ENCODE measurements at regions not wholly inside any gene's neighbourhood (a gene's known extent, or its start where the extent isn't known, plus 50 kb on each side); places are given as distances from the start of the nearest gene placed in this dataset.

DNA sequence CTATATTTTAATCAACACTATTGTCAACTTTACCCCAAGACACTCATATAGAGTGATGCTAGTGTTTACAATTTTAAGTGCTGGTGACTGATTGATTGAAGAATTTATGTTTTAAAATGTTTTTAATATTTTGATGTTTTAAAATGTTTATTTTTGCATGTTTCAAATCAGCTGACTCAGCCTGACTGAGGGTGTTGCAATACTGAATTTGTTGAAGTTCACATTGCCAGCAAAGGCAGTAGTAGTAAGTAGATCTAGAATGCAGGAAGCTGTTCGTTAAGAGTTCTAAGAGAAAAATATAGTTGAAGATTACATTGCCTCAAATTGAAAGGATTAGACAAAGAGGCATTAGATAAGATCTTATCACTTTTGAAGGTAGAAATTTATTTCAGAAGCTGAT is 977.6 kb downstream of the IGSF11 start:
- Histone ChIP-seq H2BK5ac (ENCODE audit: low read depth, low read length) (no peak overlapping the region), H3K4me3 (ENCODE audit: extremely low read depth in 1 of 4, insufficient read depth in 2 of 4, low read depth in 3 of 4, low read length in 4 of 4) (no peak overlapping the region), H2BK20ac (ENCODE audit: low read length) (no peak overlapping the region), H3K27ac (ENCODE audit: low read depth, low read length) (no peak overlapping the region), H4K91ac (replicated peaks; ENCODE audit: insufficient read length, low read length) (no peak overlapping the region), H4K8ac (ENCODE audit: extremely low read depth, insufficient read depth, low read length) (no peak overlapping the region), H3K4ac (replicated peaks; ENCODE audit: insufficient read length, low read depth, low read length) (no peak overlapping the region), H2BK15ac (ENCODE audit: low read length) (no peak overlapping the region), H3K14ac (ENCODE audit: insufficient read length) (no peak overlapping the region), H3K79me1 (ENCODE audit: low read depth, low read length) (no peaks in the 10 kb centered on the region), H2BK12ac (ENCODE audit: low read depth, low read length) (no peak overlapping the region), H3K23ac (ENCODE audit: insufficient read length) (no peak overlapping the region), H3K9ac (replicated peaks in 1 of 4; ENCODE audit: extremely low read depth in 1 of 4, low read depth in 3 of 4, low read length in 3 of 4) (no peak overlapping the region), H3K36me3 (ENCODE audit: control insufficient read depth in 2 of 4, insufficient read depth in 4 of 4, low read length in 3 of 4) (no peaks in the 10 kb centered on the region), H3K27me3 (replicated peaks in 1 of 4; ENCODE audit: control insufficient read depth in 3 of 4, extremely low read depth in 1 of 4, insufficient read depth in 3 of 4, low read length in 3 of 4) (no peaks in the 10 kb centered on the region), H3K18ac (ENCODE audit: extremely low read depth, low read length) (no peak overlapping the region), H3K4me1 (replicated peaks in 1 of 4; ENCODE audit: control insufficient read depth in 3 of 4, insufficient read depth in 4 of 4, low read length in 3 of 4) (no peaks in the 10 kb centered on the region), H2AFZ (ENCODE audit: low read length) (no peak overlapping the region), H3K23me2 (ENCODE audit: low read depth, low read length) (no peaks in the 10 kb centered on the region), H3K79me2 (ENCODE audit: control insufficient read depth in 1 of 2, insufficient read depth in 2 of 2, low read length in 2 of 2) (no peaks in the 10 kb centered on the region), H3K4me2 (ENCODE audit: insufficient read depth in 1 of 2, low read depth in 2 of 2, low read length in 2 of 2) (no peak overlapping the region), H3K9me3 (ENCODE audit: insufficient read depth in 2 of 2, low read depth in 1 of 2, low read length in 1 of 2) (no peaks in the 10 kb centered on the region), H2AK5ac (ENCODE audit: low read depth, low read length) (no peak overlapping the region), H4K20me1 (replicated peaks in 1 of 2; ENCODE audit: control insufficient read depth in 1 of 2, insufficient read depth in 2 of 2, low read length in 2 of 2) (no peaks in the 10 kb centered on the region), H2BK120ac (replicated peaks; ENCODE audit: low read depth, low read length) (no peak overlapping the region), H4K5ac (ENCODE audit: insufficient read length, low read depth, low read length) (no peak overlapping the region), H3K56ac (replicated peaks; ENCODE audit: insufficient read length, low read depth, low read length) (no peak overlapping the region)
- POLR2A ChIA-PET (ENCODE audit: partially characterized antibody): no interaction called here
- no peak for FAIRE-seq
- CTCF ChIA-PET (ENCODE audit: partially characterized antibody): no interaction called here
- DNase-seq (ENCODE audit: low read depth in 1 of 2, low spot score in 2 of 2): no peak
- WGBS, 2 experiments (ENCODE audit: extremely low coverage in 1 of 2, insufficient coverage in 1 of 2, insufficient read length in 1 of 2, insufficient replicate concordance in 2 of 2, low coverage in 1 of 2, low lambda C conversion rate in 2 of 2, missing lambda C conversion rate in 1 of 2): 94% methylated on average over 1 of the region's 1 CpG; no CpG with 5 or more reads in 1 of the 2 experiments
- no peak for TF ChIP-seq CREB1 (IDR thresholded peaks at IDR 0.05)
- TF ChIP-seq EGR1 (IDR thresholded peaks at IDR 0.05; ENCODE audit: borderline replicate concordance, low read depth, low read length): no peak
- TF ChIP-seq, protein P1, sequence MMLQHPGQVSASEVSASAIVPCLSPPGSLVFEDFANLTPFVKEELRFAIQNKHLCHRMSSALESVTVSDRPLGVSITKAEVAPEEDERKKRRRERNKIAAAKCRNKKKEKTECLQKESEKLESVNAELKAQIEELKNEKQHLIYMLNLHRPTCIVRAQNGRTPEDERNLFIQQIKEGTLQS (IDR thresholded peaks at IDR 0.05; ENCODE audit: insufficient read depth, low read depth, low read length): no peak
- no peak for TF ChIP-seq SRF (IDR thresholded peaks at IDR 0.05; ENCODE audit: low read depth, low read length)
- no peak for TF ChIP-seq FOSL1 (IDR thresholded peaks at IDR 0.05; ENCODE audit: insufficient read depth, low read depth, low read length)
- TF ChIP-seq NRF1 (IDR thresholded peaks at IDR 0.05; ENCODE audit: low read depth, low read length): no peak
- no peak for TF ChIP-seq SIN3A (conservative IDR thresholded peaks at IDR 0.05 in 1 of 2, IDR thresholded peaks at IDR 0.05 in 1 of 2; ENCODE audit: low read depth in 1 of 2, low read length in 2 of 2)
